OCI-LY3 (cell line): ENCODE measurements at regions not wholly inside any gene's neighbourhood (a gene's known extent, or its start where the extent isn't known, plus 50 kb on each side); places are given as distances from the start of the nearest gene placed in this dataset.

ENCODE experiments used
- CTCF ChIP-seq: fragments of 200-600, 300-600 bp; sonication (generic); IDR thresholded peaks from 2 replicates; pipeline ENCODE4 v1.5.1; 2014; ENCODE audit warnings: antibody characterized with exemption, low read length, low read depth
- EZH2phosphoT487 ChIP-seq: fragments of 200-600 bp; shearing (Covaris generic); IDR thresholded peaks from 2 replicates; pipeline ENCODE4 v1.6.1; 2018; ENCODE audit warnings: antibody characterized with exemption, mixed run types, low read depth

- TF ChIP-seq EZH2phosphoT487 (no peak), CTCF (no peak)
Observed at GRCh38 chr4:34629451-34629850, 1614.9 kb downstream of the ARAP2 start.
